HG02623 (cell line): ENCODE measurements at regions not wholly inside any gene's neighbourhood (a gene's known extent, or its start where the extent isn't known, plus 50 kb on each side); places are given as distances from the start of the nearest gene placed in this dataset.

ENCODE experiments used
- ATAC-seq: cut with Tn5 transposase; IDR thresholded peaks from one replicate; pipeline ENCODE4 v1.9.1; 2021; ENCODE audit warnings: moderate library complexity; ENCODE audit not compliant: unreplicated experiment

DNA sequence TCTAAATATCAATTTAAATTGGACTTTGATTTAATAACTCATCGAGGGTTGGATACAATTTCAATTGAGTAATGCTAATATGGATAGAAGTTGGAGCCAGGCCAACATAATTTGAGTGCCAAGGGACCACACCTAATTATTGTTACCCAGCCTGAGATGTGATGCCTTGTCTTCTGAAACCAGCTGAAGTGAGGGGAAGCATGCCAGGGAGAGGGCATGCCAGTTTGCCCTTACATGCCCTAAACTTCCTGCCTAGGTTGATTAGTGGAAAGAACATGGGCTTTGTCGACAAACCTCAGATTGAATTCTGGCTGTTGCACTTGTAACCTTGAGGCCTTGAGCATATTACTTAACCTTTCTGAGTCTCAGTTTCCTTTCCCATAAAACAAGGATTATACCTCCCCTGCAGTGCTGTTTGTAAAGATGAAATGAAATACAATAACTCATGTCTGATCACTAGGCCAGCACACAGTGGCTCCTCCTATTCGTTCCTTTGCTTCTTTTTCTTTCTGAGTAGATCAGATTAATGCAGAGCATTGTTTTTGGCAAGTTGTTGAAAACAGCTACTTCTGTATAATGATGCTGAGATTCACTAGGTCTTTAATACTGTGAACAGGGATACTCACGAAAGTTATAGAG, 412.8 kb downstream of the TLE4 start:
- ATAC-seq, result no peak

GRCh38 chr9:79980432-79980831, 408.7 kb downstream of the TLE4 start:
- no peak for ATAC-seq

GRCh38 chr9:79977510-79978197, 405.9 kb downstream of the TLE4 start:
- no peak for ATAC-seq

- no peak for ATAC-seq
These were observed 405.3 kb downstream of the TLE4 start for GRCh38 chr9:79977074-79977435.

- no peak for ATAC-seq
These were observed 404.7 kb downstream of the TLE4 start for GRCh38 chr9:79976257-79977073.

DNA sequence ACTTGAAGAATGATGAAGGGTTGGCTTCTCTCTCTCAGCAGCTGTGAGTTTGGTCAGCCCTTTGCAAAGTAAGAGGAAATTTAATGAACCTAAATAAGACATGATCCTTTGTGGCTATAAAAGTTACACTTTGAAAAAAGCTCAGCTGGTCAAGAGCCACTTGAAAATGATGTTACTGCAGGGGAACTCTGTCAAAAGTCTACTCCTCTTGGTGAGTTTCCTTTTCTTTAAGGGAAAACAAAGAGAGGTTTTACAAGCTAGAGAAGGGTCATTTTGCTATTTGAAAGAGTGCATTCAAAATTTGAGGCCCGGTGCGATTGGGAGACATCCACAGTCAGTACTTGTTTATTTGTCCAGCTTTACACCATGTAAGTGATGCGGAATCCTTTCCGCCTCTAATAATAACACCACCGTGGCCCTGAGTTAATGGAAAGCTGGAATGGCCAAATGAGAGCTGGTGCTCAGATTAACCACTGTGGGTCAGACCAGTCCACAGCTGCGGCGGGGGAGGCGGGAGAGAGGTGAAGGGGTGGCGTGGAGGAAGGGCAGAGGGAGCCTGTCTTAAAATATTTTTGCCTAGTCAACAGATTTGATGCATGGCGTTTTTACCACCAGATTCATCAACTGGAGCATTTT, 404.0 kb downstream of the TLE4 start:
- ATAC-seq, result no peak

- ATAC-seq, result no peak
These were observed 403.1 kb downstream of the TLE4 start for GRCh38 chr9:79974806-79975422.

DNA sequence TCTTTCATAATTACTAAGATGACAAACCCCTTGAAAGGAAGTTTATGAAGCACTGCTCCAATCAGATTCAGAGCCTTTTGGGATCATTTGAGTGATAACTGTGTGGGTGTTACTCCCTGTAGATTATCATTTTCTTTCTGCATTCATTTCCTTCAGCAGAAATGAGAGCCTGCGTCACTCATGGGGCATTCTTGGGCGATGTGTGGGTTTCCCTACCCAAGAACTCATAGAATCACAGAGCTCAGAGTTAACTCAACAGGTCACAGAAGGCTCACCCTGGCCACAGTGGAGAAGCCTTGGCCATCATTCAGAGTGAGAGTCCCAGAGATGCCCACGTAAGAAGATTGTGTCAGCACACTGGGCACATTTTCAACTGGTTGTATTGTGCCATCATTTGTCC, 401.9 kb downstream of the TLE4 start:
- no peak for ATAC-seq

- ATAC-seq, result no peak
These were observed 398.3 kb downstream of the TLE4 start for GRCh38 chr9:79970146-79970425.

DNA sequence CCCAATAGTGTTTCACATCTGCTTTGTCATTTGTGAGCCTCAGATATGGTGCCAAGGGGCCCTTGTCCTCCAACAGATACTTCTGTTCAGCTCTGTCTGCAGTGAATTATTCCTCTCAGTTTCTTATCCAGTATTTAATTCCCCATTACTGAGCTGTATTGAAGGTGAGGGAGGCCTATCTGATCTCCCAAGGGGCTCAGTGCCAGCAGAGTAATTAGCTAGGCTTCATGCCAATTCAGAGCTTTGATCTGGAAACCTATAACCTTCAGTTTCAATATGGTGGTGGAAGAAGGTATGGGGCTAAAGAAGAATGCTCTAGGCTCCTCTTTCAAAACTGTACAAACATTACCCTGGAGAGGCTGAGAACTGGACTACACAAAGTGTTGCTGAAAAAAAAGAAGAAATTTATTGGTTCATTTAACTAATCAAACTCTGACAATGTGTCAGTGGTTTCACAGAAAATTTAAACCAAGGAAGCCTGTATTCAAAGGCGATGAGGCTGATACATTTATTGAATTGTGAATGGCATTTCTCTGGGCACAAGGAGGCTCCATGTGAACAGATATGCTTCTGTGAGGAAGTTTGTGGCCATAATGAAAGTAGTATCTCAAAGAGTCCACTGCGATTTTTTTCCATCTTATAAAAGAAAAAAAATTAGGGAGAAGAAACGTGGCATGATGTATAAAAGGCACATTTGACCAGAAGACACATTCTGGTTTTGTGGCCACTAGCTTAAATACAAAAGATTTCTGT, 397.8 kb downstream of the TLE4 start:
- ATAC-seq, result no peak

- ATAC-seq, result no peak
These were observed 396.8 kb downstream of the TLE4 start for GRCh38 chr9:79968533-79968932.

- ATAC-seq, result no peak
These were observed 391.1 kb downstream of the TLE4 start for GRCh38 chr9:79962836-79963235.

- ATAC-seq, result no peak
These were observed 390.4 kb downstream of the TLE4 start for GRCh38 chr9:79962150-79962549.

DNA sequence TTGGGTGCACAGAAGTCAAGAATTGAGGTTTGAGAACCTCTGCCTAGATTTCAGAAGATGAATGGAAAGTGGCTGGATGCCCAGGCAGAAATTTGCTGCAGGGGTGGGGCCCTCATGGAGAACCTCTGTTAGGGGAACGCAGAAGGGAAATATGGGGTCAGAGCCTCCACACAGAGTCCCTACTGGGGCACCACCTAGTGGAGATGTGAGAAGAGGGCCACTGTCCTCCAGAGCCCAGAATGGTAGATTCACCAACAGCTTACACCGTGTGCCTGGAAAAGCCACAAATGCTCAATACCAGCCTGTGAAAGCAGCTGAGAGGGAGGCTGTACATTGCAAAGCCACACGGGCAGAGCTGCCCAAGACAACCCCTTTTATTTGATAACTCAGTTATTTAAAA, 383.5 kb downstream of the TLE4 start:
- no peak for ATAC-seq

GRCh38 chr9:79953908-79954307, 382.1 kb downstream of the TLE4 start:
- ATAC-seq, result no peak

DNA sequence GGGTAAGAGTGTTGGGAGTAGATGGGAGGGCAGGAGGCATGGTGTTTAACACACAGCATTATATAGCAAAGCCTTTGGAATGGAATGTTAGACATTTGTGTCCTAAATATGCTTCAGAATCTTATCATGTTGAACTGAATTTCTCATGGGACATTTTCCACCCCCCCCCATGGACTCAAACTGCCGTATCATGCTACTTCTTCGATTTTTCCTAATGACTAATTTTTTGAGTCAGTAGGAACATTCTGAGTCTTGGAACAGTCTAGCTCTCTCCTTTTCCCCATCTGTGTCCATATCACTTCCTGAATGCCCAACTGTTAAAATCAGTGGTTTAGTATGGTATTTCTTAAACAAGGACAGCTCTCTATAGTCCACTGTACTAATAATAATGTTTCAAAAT, 380.6 kb downstream of the TLE4 start:
- no peak for ATAC-seq

DNA sequence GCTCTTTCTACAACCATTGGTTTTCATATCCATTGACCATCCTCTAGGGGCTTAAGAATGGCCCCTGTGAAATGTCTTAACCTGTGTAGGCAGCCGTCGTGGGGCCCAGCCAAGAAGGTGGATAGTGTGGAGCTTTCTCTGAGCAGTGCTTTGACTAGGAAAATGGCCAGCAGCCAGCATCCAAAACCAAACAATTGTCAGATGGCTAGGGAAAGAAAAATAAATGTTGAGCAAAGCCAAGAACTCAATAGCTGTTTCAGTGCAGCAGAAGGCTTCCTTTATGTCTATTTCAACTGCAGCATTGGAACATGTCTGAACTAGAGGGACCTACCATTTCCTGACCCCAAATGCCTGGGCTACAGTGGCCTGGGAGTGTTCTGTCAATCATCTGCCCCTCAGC, 374.9 kb downstream of the TLE4 start:
- ATAC-seq, result no peak

- no peak for ATAC-seq
These were observed 373.7 kb downstream of the TLE4 start for GRCh38 chr9:79945495-79945894.

DNA sequence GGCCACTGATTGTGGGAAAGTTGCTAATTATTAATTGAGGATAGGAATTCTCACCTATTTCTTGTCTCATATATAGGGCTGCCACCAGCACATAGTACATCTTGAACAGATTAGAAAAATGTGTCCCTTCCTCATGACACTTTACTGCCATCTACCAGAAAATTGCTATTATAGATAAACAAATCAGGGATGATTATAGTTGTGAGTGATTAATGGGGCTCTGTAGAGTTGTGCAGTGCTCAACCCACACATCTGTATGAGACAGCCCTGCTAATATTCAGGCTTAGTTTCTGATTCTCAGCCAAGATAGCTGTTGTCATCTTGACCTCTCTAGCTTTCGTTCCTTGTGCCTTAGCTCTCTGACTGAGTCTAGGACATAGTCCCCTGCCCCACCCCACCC, 373.3 kb downstream of the TLE4 start:
- ATAC-seq, result no peak

GRCh38 chr9:79940919-79941318, 369.2 kb downstream of the TLE4 start:
- no peak for ATAC-seq

- ATAC-seq, result no peak
These were observed 368.1 kb downstream of the TLE4 start for GRCh38 chr9:79939819-79940218.
